ENCODE measurements at regions not wholly inside any gene's neighbourhood (a gene's known extent, or its start where the extent isn't known, plus 50 kb on each side); places are given as distances from the start of the nearest gene placed in this dataset.

GRCh38 chr2:204143216-204144014 lies 206.9 kb downstream of the ICOS start:
- ATAC-seq (no peak), DNase-seq (ENCODE audit: low read depth, low spot score) (no peak)
- CTCF ChIA-PET, result no interaction called here
- BruUV-seq (replicated peaks), result no TSS peak
- H3K9ac ChIP-seq (ENCODE audit: low read length), result no peak overlapping the region
- no peaks in the 10 kb centered on the region for H3K9me3 ChIP-seq (ENCODE audit: control insufficient read depth in 1 of 2, insufficient read depth in 1 of 2, low read depth in 1 of 2, low read length in 2 of 2)
- H3K27me3 ChIP-seq (ENCODE audit: insufficient read depth, low read length), result peaks cover 7% of the 10 kb centered on the region; the same call in 1 of the 2 replicates
- intact Hi-C loops (cut with micrococcal nuclease), result loop anchor here (10.0 kb wide), 1 partner anchor 1541 kb away; the partner anchor contains the start of gene NRP2
- no peak overlapping the region for H2AFZ ChIP-seq (ENCODE audit: low read depth, low read length, poor library complexity, severe bottlenecking)
- no peak for TF ChIP-seq SP1 (IDR thresholded peaks at IDR 0.05; ENCODE audit: low read depth)
- TF ChIP-seq MAX (IDR thresholded peaks at IDR 0.05), result no peak
- no peak for TF ChIP-seq RAD21 (IDR thresholded peaks at IDR 0.05; ENCODE audit: low read depth)
- no peak for TF ChIP-seq FOSL1 (IDR thresholded peaks at IDR 0.05; ENCODE audit: low read depth)
- no peak for TF ChIP-seq ELF1 (IDR thresholded peaks at IDR 0.05; ENCODE audit: borderline replicate concordance, low read depth)
- TF ChIP-seq ZBTB33 (IDR thresholded peaks at IDR 0.05; ENCODE audit: extremely low read depth, insufficient replicate concordance, low read length), result no peak
- TF ChIP-seq POLR2A (IDR thresholded peaks at IDR 0.05; ENCODE audit: borderline replicate concordance, extremely low read depth, insufficient read depth, insufficient read length), result no peak
- no peak for TF ChIP-seq JUND (IDR thresholded peaks at IDR 0.05)
- H3K4me2 ChIP-seq (ENCODE audit: low read length), result no peak overlapping the region
- no peaks in the 10 kb centered on the region for H3K4me1 ChIP-seq (ENCODE audit: control insufficient read depth in 1 of 2, insufficient read depth in 2 of 2, low read length in 2 of 2)
- no peaks in the 10 kb centered on the region for H4K20me1 ChIP-seq (ENCODE audit: insufficient read depth)
- H3K27ac ChIP-seq (ENCODE audit: low read depth, low read length), result no peak overlapping the region
- H3K9me2 ChIP-seq (ENCODE audit: insufficient read depth), result no peaks in the 10 kb centered on the region
- POLR2A ChIA-PET, result no interaction called here
- RAD21 ChIA-PET (ENCODE audit: low non-redundant PET in 1 of 2, low total read pairs in 2 of 2, uncharacterized antibody in 2 of 2, unreplicated experiment in 2 of 2), result no interaction called here
- no peak overlapping the region for H3K4me3 ChIP-seq (replicated peaks in 1 of 2; ENCODE audit: low read depth in 1 of 2, low read length in 2 of 2)
- no peaks in the 10 kb centered on the region for H3K79me2 ChIP-seq (ENCODE audit: insufficient read depth, low read length)
- no peaks in the 10 kb centered on the region for H3K36me3 ChIP-seq (ENCODE audit: control insufficient read depth in 1 of 2, insufficient read depth in 2 of 2, low read length in 2 of 2)
